ENCODE measurements at regions not wholly inside any gene's neighbourhood (a gene's known extent, or its start where the extent isn't known, plus 50 kb on each side); places are given as distances from the start of the nearest gene placed in this dataset.

- H3K27me3 ChIP-seq: no peaks in the 10 kb centered on the region
- 58 to 82% (median 77%) methylated on average over 2 of the region's 2 CpGs for WGBS, 4 donors
- no peak overlapping the region for H3K4me3 ChIP-seq
- H3K4me1 ChIP-seq (replicated peaks in 1 of 2): no peaks in the 10 kb centered on the region
- no peaks in the 10 kb centered on the region for H3K36me3 ChIP-seq (replicated peaks in 1 of 2)
- no peak for DNase-seq
- TF ChIP-seq POLR2A (IDR thresholded peaks at IDR 0.05) (no peak), CTCF (IDR thresholded peaks at IDR 0.05) (no peak)
- intact Hi-C loops (cut with DNase I): no loop called here
- peaks cover 0 to 5% (median 0%) of the 10 kb centered on the region in 3 donors for H3K9me3 ChIP-seq (replicated peaks in 1 of 3)
- H3K27ac ChIP-seq: no peak overlapping the region
Observed at GRCh38 chr3:193116871-193117270, 124.2 kb upstream of the PLAAT1 start.

GRCh38 chr3:193118907-193119306 lies 122.1 kb upstream of the PLAAT1 start:
- H3K36me3 ChIP-seq (replicated peaks in 1 of 2): no peaks in the 10 kb centered on the region
- intact Hi-C loops (cut with DNase I): no loop called here
- H3K27me3 ChIP-seq: no peaks in the 10 kb centered on the region
- no peaks in the 10 kb centered on the region for H3K4me1 ChIP-seq (replicated peaks in 1 of 2)
- 86 to 93% (median 92%) methylated on average over 1 of the region's 1 CpG for WGBS, 4 donors
- H3K9me3 ChIP-seq (replicated peaks in 1 of 3): no peaks in the 10 kb centered on the region
- H3K4me3 ChIP-seq: no peak overlapping the region
- DNase-seq: no peak
- no peak overlapping the region for H3K27ac ChIP-seq
- no peak for TF ChIP-seq POLR2A (IDR thresholded peaks at IDR 0.05)
- no peak for TF ChIP-seq CTCF (IDR thresholded peaks at IDR 0.05)

- Histone ChIP-seq H3K4me1 (replicated peaks in 1 of 2) (no peaks in the 10 kb centered on the region), H3K36me3 (replicated peaks in 1 of 2) (no peaks in the 10 kb centered on the region), H3K27ac (no peak overlapping the region), H3K27me3 (no peaks in the 10 kb centered on the region), H3K9me3 (replicated peaks in 1 of 3) (no peaks in the 10 kb centered on the region), H3K4me3 (no peak overlapping the region)
- 81 to 93% (median 86%) methylated on average over 3 of the region's 3 CpGs for WGBS, 4 donors
- intact Hi-C loops (cut with DNase I): no loop called here
- no peak for TF ChIP-seq CTCF (IDR thresholded peaks at IDR 0.05)
- TF ChIP-seq POLR2A (IDR thresholded peaks at IDR 0.05): no peak
- DNase-seq: no peak
Observed at GRCh38 chr3:193119926-193120325, 121.1 kb upstream of the PLAAT1 start.

GRCh38 chr3:193124861-193125260 lies 116.2 kb upstream of the PLAAT1 start:
- no peaks in the 10 kb centered on the region for H3K9me3 ChIP-seq (replicated peaks in 1 of 3)
- no peak for DNase-seq
- H3K27me3 ChIP-seq: peaks cover 3% of the 10 kb centered on the region
- H3K4me1 ChIP-seq (replicated peaks in 1 of 2): no peaks in the 10 kb centered on the region
- H3K27ac ChIP-seq: no peak overlapping the region
- TF ChIP-seq POLR2A (IDR thresholded peaks at IDR 0.05) (no peak), CTCF (IDR thresholded peaks at IDR 0.05) (no peak)
- H3K4me3 ChIP-seq: no peak overlapping the region
- intact Hi-C loops (cut with DNase I): no loop called here
- WGBS, 4 donors: 78 to 83% (median 80%) methylated on average over 9 of the region's 9 CpGs
- no peaks in the 10 kb centered on the region for H3K36me3 ChIP-seq (replicated peaks in 1 of 2)

All from adrenal gland (tissue), 9 donors.